ENCODE measurements at regions not wholly inside any gene's neighbourhood (a gene's known extent, or its start where the extent isn't known, plus 50 kb on each side); places are given as distances from the start of the nearest gene placed in this dataset.

- Histone ChIP-seq H3K27ac (ENCODE audit: low read depth, low read length, poor library complexity, severe bottlenecking) (no peak overlapping the region), H3K9me2 (ENCODE audit: low read depth, low read length) (no peaks in the 10 kb centered on the region), H2AFZ (ENCODE audit: low read length) (no peak overlapping the region), H3K4me3 (ENCODE audit: low read depth, low read length, poor library complexity, severe bottlenecking) (no peak overlapping the region), H3K79me2 (ENCODE audit: insufficient read depth, low read length) (no peaks in the 10 kb centered on the region), H3K4me2 (ENCODE audit: low read length) (no peak overlapping the region), H3K36me3 (ENCODE audit: insufficient read depth, low read length) (no peaks in the 10 kb centered on the region), H3K4me1 (ENCODE audit: insufficient read depth, low read length, severe bottlenecking) (no peaks in the 10 kb centered on the region), H3F3A (ENCODE audit: insufficient read depth, low read length) (no peaks in the 10 kb centered on the region), H3K9ac (ENCODE audit: low read length) (no peak overlapping the region), H3K27me3 (ENCODE audit: insufficient read depth, low read length) (no peaks in the 10 kb centered on the region), H3K9me3 (ENCODE audit: low read length) (no peaks in the 10 kb centered on the region), H4K20me1 (ENCODE audit: insufficient read depth, low read length) (no peaks in the 10 kb centered on the region)
- TF ChIP-seq EZH2 (IDR thresholded peaks at IDR 0.05; ENCODE audit: borderline replicate concordance, low read length), result no peak
- TF ChIP-seq, protein P1, sequence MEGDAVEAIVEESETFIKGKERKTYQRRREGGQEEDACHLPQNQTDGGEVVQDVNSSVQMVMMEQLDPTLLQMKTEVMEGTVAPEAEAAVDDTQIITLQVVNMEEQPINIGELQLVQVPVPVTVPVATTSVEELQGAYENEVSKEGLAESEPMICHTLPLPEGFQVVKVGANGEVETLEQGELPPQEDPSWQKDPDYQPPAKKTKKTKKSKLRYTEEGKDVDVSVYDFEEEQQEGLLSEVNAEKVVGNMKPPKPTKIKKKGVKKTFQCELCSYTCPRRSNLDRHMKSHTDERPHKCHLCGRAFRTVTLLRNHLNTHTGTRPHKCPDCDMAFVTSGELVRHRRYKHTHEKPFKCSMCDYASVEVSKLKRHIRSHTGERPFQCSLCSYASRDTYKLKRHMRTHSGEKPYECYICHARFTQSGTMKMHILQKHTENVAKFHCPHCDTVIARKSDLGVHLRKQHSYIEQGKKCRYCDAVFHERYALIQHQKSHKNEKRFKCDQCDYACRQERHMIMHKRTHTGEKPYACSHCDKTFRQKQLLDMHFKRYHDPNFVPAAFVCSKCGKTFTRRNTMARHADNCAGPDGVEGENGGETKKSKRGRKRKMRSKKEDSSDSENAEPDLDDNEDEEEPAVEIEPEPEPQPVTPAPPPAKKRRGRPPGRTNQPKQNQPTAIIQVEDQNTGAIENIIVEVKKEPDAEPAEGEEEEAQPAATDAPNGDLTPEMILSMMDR (IDR thresholded peaks at IDR 0.05; ENCODE audit: low read length), result no peak
Observed at GRCh38 chr2:224271617-224272236, 130.2 kb downstream of the FAM124B start.

DNA sequence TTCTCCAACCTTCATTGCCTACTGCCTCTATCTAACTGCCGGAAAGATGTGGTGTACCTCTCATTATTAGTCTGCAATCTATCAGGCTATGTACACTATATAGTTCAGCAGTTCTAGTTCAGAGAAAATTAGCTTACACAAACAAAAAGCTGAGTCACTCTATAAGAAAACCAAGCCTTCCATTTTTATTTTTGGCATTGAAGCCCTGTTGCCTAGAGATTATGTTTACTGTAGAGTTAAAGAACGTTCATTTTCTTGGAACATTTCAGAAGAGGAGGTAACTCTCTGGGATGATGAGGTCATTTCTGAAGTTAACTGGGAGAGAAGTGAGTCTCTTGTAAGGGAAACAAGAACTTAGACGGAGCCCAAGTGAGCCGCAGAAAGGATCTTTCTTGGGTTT lies 133.5 kb downstream of the FAM124B start:
- Histone ChIP-seq H3K9me2 (ENCODE audit: low read depth, low read length) (no peaks in the 10 kb centered on the region), H3F3A (ENCODE audit: insufficient read depth, low read length) (no peaks in the 10 kb centered on the region), H3K27ac (ENCODE audit: low read depth, low read length, poor library complexity, severe bottlenecking) (no peak overlapping the region), H3K9ac (ENCODE audit: low read length) (no peak overlapping the region), H3K9me3 (ENCODE audit: low read length) (no peaks in the 10 kb centered on the region), H3K4me2 (ENCODE audit: low read length) (no peak overlapping the region), H3K36me3 (ENCODE audit: insufficient read depth, low read length) (no peaks in the 10 kb centered on the region), H3K79me2 (ENCODE audit: insufficient read depth, low read length) (no peaks in the 10 kb centered on the region), H3K4me1 (ENCODE audit: insufficient read depth, low read length, severe bottlenecking) (no peaks in the 10 kb centered on the region), H3K4me3 (ENCODE audit: low read depth, low read length, poor library complexity, severe bottlenecking) (no peak overlapping the region), H3K27me3 (ENCODE audit: insufficient read depth, low read length) (no peaks in the 10 kb centered on the region), H2AFZ (ENCODE audit: low read length) (no peak overlapping the region), H4K20me1 (ENCODE audit: insufficient read depth, low read length) (no peaks in the 10 kb centered on the region)
- TF ChIP-seq, protein P1 (IDR thresholded peaks at IDR 0.05; ENCODE audit: low read length), result no peak
- TF ChIP-seq EZH2 (IDR thresholded peaks at IDR 0.05; ENCODE audit: borderline replicate concordance, low read length), result no peak

- H3K9me2 ChIP-seq (ENCODE audit: low read depth, low read length), result no peaks in the 10 kb centered on the region
- H2AFZ ChIP-seq (ENCODE audit: low read length), result no peak overlapping the region
- H4K20me1 ChIP-seq (ENCODE audit: insufficient read depth, low read length), result no peaks in the 10 kb centered on the region
- H3K4me1 ChIP-seq (ENCODE audit: insufficient read depth, low read length, severe bottlenecking), result no peaks in the 10 kb centered on the region
- H3K9me3 ChIP-seq (ENCODE audit: low read length), result no peaks in the 10 kb centered on the region
- no peaks in the 10 kb centered on the region for H3K79me2 ChIP-seq (ENCODE audit: insufficient read depth, low read length)
- H3K27me3 ChIP-seq (ENCODE audit: insufficient read depth, low read length), result no peaks in the 10 kb centered on the region
- no peak overlapping the region for H3K27ac ChIP-seq (ENCODE audit: low read depth, low read length, poor library complexity, severe bottlenecking)
- no peak overlapping the region for H3K9ac ChIP-seq (ENCODE audit: low read length)
- no peaks in the 10 kb centered on the region for H3K36me3 ChIP-seq (ENCODE audit: insufficient read depth, low read length)
- H3F3A ChIP-seq (ENCODE audit: insufficient read depth, low read length), result no peaks in the 10 kb centered on the region
- H3K4me2 ChIP-seq (ENCODE audit: low read length), result no peak overlapping the region
- H3K4me3 ChIP-seq (ENCODE audit: low read depth, low read length, poor library complexity, severe bottlenecking), result no peak overlapping the region
- TF ChIP-seq, protein P1 (IDR thresholded peaks at IDR 0.05; ENCODE audit: low read length), result no peak
- no peak for TF ChIP-seq EZH2 (IDR thresholded peaks at IDR 0.05; ENCODE audit: borderline replicate concordance, low read length)
Observed at GRCh38 chr2:224264259-224264658, 137.6 kb downstream of the FAM124B start.

Measured in OCI-LY1 (cell line).